A673 (cell line): ENCODE measurements at regions not wholly inside any gene's neighbourhood (a gene's known extent, or its start where the extent isn't known, plus 50 kb on each side); places are given as distances from the start of the nearest gene placed in this dataset.

Experiments
- BruUV-seq: library from RNA; stranded (reverse); fragments of 400-500 nt; replicated peaks from 2 replicates; lab custom pipeline; 2021; lab: Mats Ljungman, UMichigan
- CTCF ChIA-PET: fragments of 300-600 bp; sonication (Branson Sonifier 250); formaldehyde crosslinking; loops from one replicate; lab custom pipeline; 2022; ENCODE audit warnings: antibody characterized with exemption; lab: Charles Lee
- POLR2A ChIA-PET: fragments of 300-600 bp; sonication (Branson Sonifier 250); formaldehyde crosslinking; loops from one replicate; lab custom pipeline; 2022; ENCODE audit warnings: antibody characterized with exemption; ENCODE audit not compliant: low non-redundant PET; lab: Charles Lee
- DNase-seq: peaks from one replicate; pipeline ENCODE4 v3.0.0-alpha.2; 2015; ENCODE audit warnings: low spot score
- H3K27ac ChIP-seq: fragments of 200-600 bp; sonication (generic); 2 replicates; pipeline ENCODE4 v1.5.1; 2016; ENCODE audit warnings: mixed run types, low read depth, mild to moderate bottlenecking, mixed read lengths, antibody characterized with exemption, low read length; ENCODE audit not compliant: poor library complexity, severe bottlenecking
- H3K27me3 ChIP-seq: fragments of 200-600 bp; sonication (generic); replicated peaks from 2 replicates; pipeline ENCODE4 v1.6.1; 2017; ENCODE audit warnings: mixed run types, low read depth, mild to moderate bottlenecking, mixed read lengths, antibody characterized with exemption, low read length; ENCODE audit not compliant: insufficient read depth, poor library complexity
- H3K36me3 ChIP-seq: fragments of 200-600 bp; sonication (generic); 2 replicates; pipeline ENCODE4 v1.6.1; 2016; ENCODE audit warnings: mixed run types, mild to moderate bottlenecking, mixed read lengths, antibody characterized with exemption, low read length; ENCODE audit not compliant: insufficient read depth, poor library complexity, severe bottlenecking
- H3K4me1 ChIP-seq: fragments of 200-600 bp; sonication (generic); 2 replicates; pipeline ENCODE4 v1.6.1; 2017; ENCODE audit warnings: mixed run types, mild to moderate bottlenecking, mixed read lengths, antibody characterized with exemption, low read length; ENCODE audit not compliant: insufficient read depth, poor library complexity, severe bottlenecking
- H3K4me3 ChIP-seq: fragments of 200-600 bp; sonication (generic); 2 replicates; pipeline ENCODE4 v1.5.1; 2016; ENCODE audit warnings: low read depth, mixed run types, mild to moderate bottlenecking, mixed read lengths, low read length; ENCODE audit not compliant: poor library complexity, severe bottlenecking
- H3K9me3 ChIP-seq: fragments of 200-600 bp; sonication (generic); 2 replicates; pipeline ENCODE4 v1.6.1; 2016; ENCODE audit warnings: mixed run types, low read depth, mild to moderate bottlenecking, mixed read lengths, antibody characterized with exemption, low read length; ENCODE audit not compliant: poor library complexity, severe bottlenecking
- EZH2 ChIP-seq: fragments of 200-600 bp; sonication (generic); IDR thresholded peaks from 2 replicates; pipeline ENCODE4 v1.6.1; 2017; ENCODE audit warnings: borderline replicate concordance, low read depth, mild to moderate bottlenecking, mixed read lengths, antibody characterized with exemption, low read length; ENCODE audit not compliant: poor library complexity, severe bottlenecking
- intact Hi-C: fragments of 100-400 bp; cut with micrococcal nuclease; formaldehyde crosslinking; loops from one replicate; pipeline ENCODE4 v1.10.0; 2022; ENCODE audit not compliant: unreplicated experiment
- TF ChIP-seq, protein P1 (sequence below): fragments of 300-800, 200-600 bp; sonication (generic); conservative IDR thresholded peaks from 2 replicates; pipeline ENCODE4 v1.5.1; 2017; ENCODE audit warnings: low read depth, mild to moderate bottlenecking, antibody characterized with exemption, low read length, moderate library complexity, mixed read lengths

DNA sequence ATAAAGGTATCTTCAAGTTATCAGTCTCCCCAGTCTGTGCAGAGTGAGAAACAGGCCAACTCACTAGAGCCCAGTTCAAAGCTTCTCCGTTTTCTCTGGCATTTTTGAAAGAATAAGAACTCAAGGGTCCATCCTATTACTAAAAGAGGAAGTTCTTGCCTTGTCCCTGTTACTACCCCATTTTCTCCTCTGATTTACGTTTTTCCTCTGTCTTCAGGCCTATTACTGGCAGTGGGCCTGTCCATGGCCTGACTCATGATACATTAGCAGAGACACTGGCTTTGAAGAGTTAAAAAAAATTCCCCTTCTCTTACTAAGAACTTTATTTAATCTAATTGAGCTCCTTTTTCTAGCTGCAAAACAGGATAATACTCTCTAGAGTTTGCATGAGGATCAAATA, 624.0 kb upstream of the KLF4 start:
- Histone ChIP-seq H3K27me3 (no peaks in the 10 kb centered on the region), H3K4me3 (no peak overlapping the region), H3K9me3 (no peaks in the 10 kb centered on the region), H3K4me1 (no peaks in the 10 kb centered on the region), H3K36me3 (no peaks in the 10 kb centered on the region), H3K27ac (no peak overlapping the region)
- ChIA-PET CTCF (no interaction called here), POLR2A (no interaction called here)
- intact Hi-C loops, result no loop called here
- TF ChIP-seq, protein P1, sequence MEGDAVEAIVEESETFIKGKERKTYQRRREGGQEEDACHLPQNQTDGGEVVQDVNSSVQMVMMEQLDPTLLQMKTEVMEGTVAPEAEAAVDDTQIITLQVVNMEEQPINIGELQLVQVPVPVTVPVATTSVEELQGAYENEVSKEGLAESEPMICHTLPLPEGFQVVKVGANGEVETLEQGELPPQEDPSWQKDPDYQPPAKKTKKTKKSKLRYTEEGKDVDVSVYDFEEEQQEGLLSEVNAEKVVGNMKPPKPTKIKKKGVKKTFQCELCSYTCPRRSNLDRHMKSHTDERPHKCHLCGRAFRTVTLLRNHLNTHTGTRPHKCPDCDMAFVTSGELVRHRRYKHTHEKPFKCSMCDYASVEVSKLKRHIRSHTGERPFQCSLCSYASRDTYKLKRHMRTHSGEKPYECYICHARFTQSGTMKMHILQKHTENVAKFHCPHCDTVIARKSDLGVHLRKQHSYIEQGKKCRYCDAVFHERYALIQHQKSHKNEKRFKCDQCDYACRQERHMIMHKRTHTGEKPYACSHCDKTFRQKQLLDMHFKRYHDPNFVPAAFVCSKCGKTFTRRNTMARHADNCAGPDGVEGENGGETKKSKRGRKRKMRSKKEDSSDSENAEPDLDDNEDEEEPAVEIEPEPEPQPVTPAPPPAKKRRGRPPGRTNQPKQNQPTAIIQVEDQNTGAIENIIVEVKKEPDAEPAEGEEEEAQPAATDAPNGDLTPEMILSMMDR, result no peak
- no peak for TF ChIP-seq EZH2
- no TSS peak for BruUV-seq
- DNase-seq, result no peak

DNA sequence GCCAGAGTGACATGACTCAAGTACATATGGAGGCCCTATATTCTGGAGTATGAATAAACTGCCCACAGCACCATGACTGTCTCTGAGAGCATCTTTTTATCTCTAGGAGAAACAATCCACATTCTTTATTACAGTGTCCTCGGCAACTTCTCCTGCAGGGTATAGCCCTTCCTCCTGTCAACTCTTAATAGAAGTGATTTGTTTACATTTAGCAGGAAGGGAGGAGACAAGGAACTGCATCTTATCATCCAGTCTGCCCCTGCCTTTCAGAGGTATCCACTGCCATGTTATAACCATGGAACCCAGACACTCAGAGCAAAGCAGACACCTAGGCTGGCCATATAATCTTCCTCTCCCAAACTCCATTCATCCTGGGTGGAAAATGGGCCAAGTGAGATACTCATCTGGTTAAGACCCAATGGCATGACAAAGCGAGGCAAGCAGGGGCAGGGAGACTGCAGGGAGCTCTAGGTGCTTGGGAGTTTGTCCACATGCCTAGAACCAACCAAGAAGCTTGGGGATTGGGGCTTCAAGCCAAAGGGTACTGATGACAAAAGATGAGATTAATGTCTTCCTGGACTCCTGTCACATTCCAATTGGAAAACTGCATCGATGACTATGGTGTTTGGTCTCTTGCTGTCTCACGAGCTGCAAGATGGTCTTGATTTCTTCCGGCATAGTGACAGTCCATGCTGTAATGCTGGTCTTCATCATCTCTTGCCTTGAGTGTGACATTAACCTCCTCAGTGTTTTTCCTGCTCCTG, 620.5 kb upstream of the KLF4 start:
- no peak overlapping the region for H3K27ac ChIP-seq
- no peak for TF ChIP-seq EZH2
- TF ChIP-seq, protein P1, result no peak
- no TSS peak for BruUV-seq
- H3K9me3 ChIP-seq, result no peaks in the 10 kb centered on the region
- intact Hi-C loops, result no loop called here
- H3K4me3 ChIP-seq, result no peak overlapping the region
- H3K36me3 ChIP-seq, result no peaks in the 10 kb centered on the region
- POLR2A ChIA-PET, result no interaction called here
- CTCF ChIA-PET, result no interaction called here
- no peaks in the 10 kb centered on the region for H3K4me1 ChIP-seq
- no peak for DNase-seq
- H3K27me3 ChIP-seq, result no peaks in the 10 kb centered on the region

DNA sequence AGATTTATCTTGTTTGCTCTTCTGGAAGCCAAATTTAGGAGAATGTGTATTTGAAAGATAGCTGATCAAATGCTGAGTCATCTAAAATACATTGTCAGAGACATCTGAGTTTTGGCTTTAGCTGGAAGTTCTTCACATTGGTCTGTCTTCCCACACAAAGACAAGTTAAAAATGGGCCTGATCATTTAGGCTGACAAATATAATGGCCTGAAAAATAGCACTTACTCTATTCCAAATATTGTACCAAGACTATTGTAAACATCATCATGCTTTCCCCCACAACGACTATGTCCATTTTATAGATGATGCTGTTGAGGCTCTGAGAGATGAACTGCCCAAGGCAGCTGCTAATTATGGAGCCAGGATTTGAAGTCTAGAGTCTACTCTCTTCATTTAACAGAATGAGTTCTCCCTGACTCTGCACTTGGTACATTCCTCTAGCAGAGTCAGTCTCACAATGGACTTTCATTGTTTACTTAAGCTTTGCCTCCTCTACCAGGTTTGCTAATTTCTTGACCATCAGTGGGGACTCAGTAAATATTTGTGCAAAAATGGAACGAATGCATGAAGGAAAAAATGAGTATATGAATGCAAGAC, 619.4 kb upstream of the KLF4 start:
- no peaks in the 10 kb centered on the region for H3K4me1 ChIP-seq
- DNase-seq, result no peak
- no peaks in the 10 kb centered on the region for H3K9me3 ChIP-seq
- no peaks in the 10 kb centered on the region for H3K27me3 ChIP-seq
- TF ChIP-seq, protein P1, result no peak
- no peak for TF ChIP-seq EZH2
- BruUV-seq, result no TSS peak
- POLR2A ChIA-PET, result no interaction called here
- intact Hi-C loops, result no loop called here
- no peak overlapping the region for H3K4me3 ChIP-seq
- CTCF ChIA-PET, result no interaction called here
- no peaks in the 10 kb centered on the region for H3K36me3 ChIP-seq
- no peak overlapping the region for H3K27ac ChIP-seq
